ENCODE measurements at regions not wholly inside any gene's neighbourhood (a gene's known extent, or its start where the extent isn't known, plus 50 kb on each side); places are given as distances from the start of the nearest gene placed in this dataset.

GRCh38 chr7:142477079-142477651 is 219.3 kb upstream of the PRSS58 start:
- H3K4me1 ChIP-seq (replicated peaks; ENCODE audit: insufficient read depth) = peaks cover 16% of the 10 kb centered on the region
- H3K27me3 ChIP-seq (ENCODE audit: insufficient read depth, low read depth) = no peaks in the 10 kb centered on the region
- H2AFZ ChIP-seq = no peak overlapping the region
- H3K36me3 ChIP-seq (ENCODE audit: low read depth) = no peaks in the 10 kb centered on the region
- no peaks in the 10 kb centered on the region for H3K79me2 ChIP-seq (ENCODE audit: low read depth)
- DNase-seq = no peak
- no peak for TF ChIP-seq CTCF (conservative IDR thresholded peaks at IDR 0.05)
- TF ChIP-seq EZH2 (IDR thresholded peaks at IDR 0.05; ENCODE audit: low read depth) = no peak
- no peaks in the 10 kb centered on the region for H3K9me2 ChIP-seq (ENCODE audit: insufficient read depth)
- H3K4me3 ChIP-seq = no peak overlapping the region
- no peaks in the 10 kb centered on the region for H4K20me1 ChIP-seq (ENCODE audit: insufficient read depth)
- H3F3A ChIP-seq (ENCODE audit: insufficient read depth, low read depth) = peaks cover 4% of the 10 kb centered on the region; the same call in 1 of the 2 replicates
- BruUV-seq (replicated peaks) = no TSS peak
- ChIA-PET CTCF (no interaction called here), POLR2A (ENCODE audit: unreplicated experiment) (no interaction called here)
- no peak overlapping the region for H3K27ac ChIP-seq
- intact Hi-C loops (cut with micrococcal nuclease; ENCODE audit: unreplicated experiment) = no loop called here
- no peaks in the 10 kb centered on the region for H3K9me3 ChIP-seq (ENCODE audit: insufficient read depth, low read depth)
- H3K4me2 ChIP-seq = no peak overlapping the region

- no peaks in the 10 kb centered on the region for H3K36me3 ChIP-seq (ENCODE audit: low read depth)
- H3K4me1 ChIP-seq (replicated peaks; ENCODE audit: insufficient read depth) = peaks cover 16% of the 10 kb centered on the region
- H3K9me3 ChIP-seq (ENCODE audit: insufficient read depth, low read depth) = no peaks in the 10 kb centered on the region
- no peaks in the 10 kb centered on the region for H3K79me2 ChIP-seq (ENCODE audit: low read depth)
- no peak overlapping the region for H3K27ac ChIP-seq
- BruUV-seq (replicated peaks) = no TSS peak
- no peaks in the 10 kb centered on the region for H3K9me2 ChIP-seq (ENCODE audit: insufficient read depth)
- H3K4me2 ChIP-seq = no peak overlapping the region
- DNase-seq = no peak
- POLR2A ChIA-PET (ENCODE audit: unreplicated experiment) = no interaction called here
- H4K20me1 ChIP-seq (ENCODE audit: insufficient read depth) = no peaks in the 10 kb centered on the region
- H3F3A ChIP-seq (ENCODE audit: insufficient read depth, low read depth) = peaks cover 4% of the 10 kb centered on the region; the same call in 1 of the 2 replicates
- no peak overlapping the region for H3K4me3 ChIP-seq
- H3K27me3 ChIP-seq (ENCODE audit: insufficient read depth, low read depth) = no peaks in the 10 kb centered on the region
- TF ChIP-seq CTCF (conservative IDR thresholded peaks at IDR 0.05) = no peak
- no peak for TF ChIP-seq EZH2 (IDR thresholded peaks at IDR 0.05; ENCODE audit: low read depth)
- CTCF ChIA-PET = no interaction called here
- intact Hi-C loops (cut with micrococcal nuclease; ENCODE audit: unreplicated experiment) = no loop called here
- no peak overlapping the region for H2AFZ ChIP-seq
Observed at GRCh38 chr7:142476077-142476476, 218.2 kb upstream of the PRSS58 start.

GRCh38 chr7:142471820-142472219 is 214.0 kb upstream of the PRSS58 start:
- intact Hi-C loops (cut with micrococcal nuclease; ENCODE audit: unreplicated experiment) = loop anchor here (1.0 kb wide), 1 partner anchor 37 kb away; no protein-coding TSS in a partner anchor
- no peaks in the 10 kb centered on the region for H3K4me1 ChIP-seq (replicated peaks; ENCODE audit: insufficient read depth)
- no TSS peak for BruUV-seq (replicated peaks)
- H3K27me3 ChIP-seq (ENCODE audit: insufficient read depth, low read depth) = no peaks in the 10 kb centered on the region
- no peaks in the 10 kb centered on the region for H3K79me2 ChIP-seq (ENCODE audit: low read depth)
- CTCF ChIA-PET = no interaction called here
- POLR2A ChIA-PET (ENCODE audit: unreplicated experiment) = no interaction called here
- H3K9me3 ChIP-seq (ENCODE audit: insufficient read depth, low read depth) = no peaks in the 10 kb centered on the region
- H3K9me2 ChIP-seq (ENCODE audit: insufficient read depth) = no peaks in the 10 kb centered on the region
- H3F3A ChIP-seq (ENCODE audit: insufficient read depth, low read depth) = no peaks in the 10 kb centered on the region
- H3K4me2 ChIP-seq = no peak overlapping the region
- no peaks in the 10 kb centered on the region for H4K20me1 ChIP-seq (ENCODE audit: insufficient read depth)
- no peaks in the 10 kb centered on the region for H3K36me3 ChIP-seq (ENCODE audit: low read depth)
- no peak for TF ChIP-seq CTCF (conservative IDR thresholded peaks at IDR 0.05)
- TF ChIP-seq EZH2 (IDR thresholded peaks at IDR 0.05; ENCODE audit: low read depth) = no peak
- DNase-seq = no peak
- H3K4me3 ChIP-seq = no peak overlapping the region
- H2AFZ ChIP-seq = no peak overlapping the region
- H3K27ac ChIP-seq = no peak overlapping the region

Measured in PC-9 (cell line).